ENCODE measurements at regions not wholly inside any gene's neighbourhood (a gene's known extent, or its start where the extent isn't known, plus 50 kb on each side); places are given as distances from the start of the nearest gene placed in this dataset.

DNA sequence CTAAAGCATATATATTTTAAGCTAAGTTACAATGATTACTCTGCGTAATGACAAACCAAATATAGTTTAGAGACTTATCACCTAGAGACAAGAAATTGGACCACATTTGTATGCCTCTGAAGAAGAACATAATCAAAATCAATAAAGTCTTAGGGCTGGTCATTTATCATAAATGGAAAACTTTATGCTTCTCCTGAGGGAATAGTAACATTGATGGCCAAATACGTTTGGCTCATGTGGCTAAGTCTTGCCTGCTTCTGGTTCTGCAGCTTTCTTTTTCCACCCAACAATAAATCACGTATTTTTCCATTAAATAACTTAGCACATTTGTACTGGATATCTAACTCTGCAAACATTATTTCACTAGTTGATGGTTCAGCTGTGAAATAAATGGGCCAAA is 458.4 kb downstream of the SLITRK1 start:
- no peak overlapping the region for H3K27ac ChIP-seq
- no peaks in the 10 kb centered on the region for H3K27me3 ChIP-seq
- H3K9me3 ChIP-seq = peaks cover 0 to 14% (median 0%) of the 10 kb centered on the region in 3 donors
- H3K4me1 ChIP-seq = no peaks in the 10 kb centered on the region
- no peak for ATAC-seq
- no peak for TF ChIP-seq POLR2A (IDR thresholded peaks at IDR 0.05)
- no peak for TF ChIP-seq POLR2AphosphoS5 (IDR thresholded peaks at IDR 0.05)
- TF ChIP-seq, protein P1, sequence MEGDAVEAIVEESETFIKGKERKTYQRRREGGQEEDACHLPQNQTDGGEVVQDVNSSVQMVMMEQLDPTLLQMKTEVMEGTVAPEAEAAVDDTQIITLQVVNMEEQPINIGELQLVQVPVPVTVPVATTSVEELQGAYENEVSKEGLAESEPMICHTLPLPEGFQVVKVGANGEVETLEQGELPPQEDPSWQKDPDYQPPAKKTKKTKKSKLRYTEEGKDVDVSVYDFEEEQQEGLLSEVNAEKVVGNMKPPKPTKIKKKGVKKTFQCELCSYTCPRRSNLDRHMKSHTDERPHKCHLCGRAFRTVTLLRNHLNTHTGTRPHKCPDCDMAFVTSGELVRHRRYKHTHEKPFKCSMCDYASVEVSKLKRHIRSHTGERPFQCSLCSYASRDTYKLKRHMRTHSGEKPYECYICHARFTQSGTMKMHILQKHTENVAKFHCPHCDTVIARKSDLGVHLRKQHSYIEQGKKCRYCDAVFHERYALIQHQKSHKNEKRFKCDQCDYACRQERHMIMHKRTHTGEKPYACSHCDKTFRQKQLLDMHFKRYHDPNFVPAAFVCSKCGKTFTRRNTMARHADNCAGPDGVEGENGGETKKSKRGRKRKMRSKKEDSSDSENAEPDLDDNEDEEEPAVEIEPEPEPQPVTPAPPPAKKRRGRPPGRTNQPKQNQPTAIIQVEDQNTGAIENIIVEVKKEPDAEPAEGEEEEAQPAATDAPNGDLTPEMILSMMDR (IDR thresholded peaks at IDR 0.05) = no peak
- TF ChIP-seq EP300 (IDR thresholded peaks at IDR 0.05) = no peak
- no peak overlapping the region for H3K4me3 ChIP-seq
- no peaks in the 10 kb centered on the region for H3K36me3 ChIP-seq
- WGBS, 2 donors (ENCODE audit: low coverage in 1 of 2) = 62 to 65% methylated on average over 3 of the region's 3 CpGs

DNA sequence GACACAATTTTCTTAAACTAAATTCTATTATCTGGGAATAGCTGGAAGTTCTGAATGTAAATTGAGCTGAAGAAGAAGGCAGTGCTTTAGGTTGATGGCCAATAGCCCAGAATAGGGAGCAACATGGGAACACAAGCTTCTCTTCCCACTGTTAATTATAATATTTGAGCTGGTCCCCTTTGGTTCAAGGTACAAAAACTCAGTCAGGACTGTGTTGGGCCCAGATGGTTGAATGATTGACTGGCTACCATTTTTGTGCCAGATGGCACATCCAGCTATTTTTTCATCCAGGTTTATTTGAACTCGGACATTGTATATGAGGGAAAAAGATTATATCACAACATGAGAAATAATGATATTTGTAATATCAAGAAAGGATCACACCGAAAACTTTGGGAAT is 458.9 kb downstream of the SLITRK1 start:
- TF ChIP-seq POLR2AphosphoS5 (IDR thresholded peaks at IDR 0.05) (no peak), EP300 (IDR thresholded peaks at IDR 0.05) (no peak), POLR2A (IDR thresholded peaks at IDR 0.05) (no peak)
- TF ChIP-seq, protein P1 (IDR thresholded peaks at IDR 0.05) = no peak
- H3K36me3 ChIP-seq = no peaks in the 10 kb centered on the region
- H3K27ac ChIP-seq = no peak overlapping the region
- H3K4me3 ChIP-seq = no peak overlapping the region
- ATAC-seq = no peak
- H3K4me1 ChIP-seq = no peaks in the 10 kb centered on the region
- WGBS, 2 donors (ENCODE audit: low coverage in 1 of 2) = 64 to 86% methylated on average over 2 of the region's 2 CpGs
- H3K27me3 ChIP-seq = no peaks in the 10 kb centered on the region
- peaks cover 0 to 14% (median 0%) of the 10 kb centered on the region in 3 donors for H3K9me3 ChIP-seq

DNA sequence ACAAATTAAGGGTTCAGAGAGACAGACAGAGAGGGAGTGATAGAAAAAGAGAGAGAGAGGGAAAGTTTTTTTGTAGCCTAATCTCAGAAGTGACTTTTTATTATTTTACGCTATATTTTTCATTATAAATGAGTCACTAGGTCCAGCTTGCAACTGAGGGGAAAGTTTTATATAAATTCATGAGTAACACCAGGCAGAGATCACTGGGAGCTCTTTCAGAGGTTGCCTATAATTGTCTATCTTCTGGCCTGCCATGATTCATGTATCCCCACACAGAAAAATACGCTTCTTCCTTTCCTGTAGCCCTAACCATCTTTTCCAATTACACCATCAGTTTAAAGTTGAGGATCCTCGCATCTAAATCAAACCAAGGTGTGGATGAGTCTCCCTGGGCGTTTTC is 467.9 kb downstream of the SLITRK1 start:
- WGBS, 2 donors (ENCODE audit: low coverage in 1 of 2) = 84 to 85% methylated on average over 3 to 4 of the region's 4 CpGs
- no peaks in the 10 kb centered on the region for H3K27me3 ChIP-seq
- no peak for ATAC-seq
- no peak overlapping the region for H3K4me3 ChIP-seq
- H3K4me1 ChIP-seq = no peaks in the 10 kb centered on the region
- H3K36me3 ChIP-seq = no peaks in the 10 kb centered on the region
- no peaks in the 10 kb centered on the region for H3K9me3 ChIP-seq
- H3K27ac ChIP-seq = no peak overlapping the region
- TF ChIP-seq, protein P1 (IDR thresholded peaks at IDR 0.05) = no peak
- TF ChIP-seq EP300 (IDR thresholded peaks at IDR 0.05) (no peak), POLR2AphosphoS5 (IDR thresholded peaks at IDR 0.05) (no peak), POLR2A (IDR thresholded peaks at IDR 0.05) (no peak)

DNA sequence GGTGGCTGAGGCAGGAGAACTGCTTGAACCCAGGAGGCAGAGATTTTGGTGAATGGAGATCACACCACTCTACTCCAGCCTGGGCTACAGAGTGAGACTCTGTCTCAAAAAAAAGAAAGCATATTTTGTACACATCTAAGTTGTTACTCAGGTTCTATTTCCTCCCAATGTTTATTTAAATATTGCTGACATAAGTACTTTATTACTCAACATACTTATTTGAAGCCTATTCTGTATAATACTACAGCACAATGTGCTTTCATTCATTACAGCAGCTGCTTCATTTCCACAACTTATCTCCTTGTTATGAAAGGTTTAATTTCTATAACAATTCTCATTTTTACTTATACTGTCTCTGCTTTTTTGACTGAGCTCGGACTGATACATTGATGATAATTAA is 495.7 kb downstream of the SLITRK1 start:
- H3K36me3 ChIP-seq = no peaks in the 10 kb centered on the region
- H3K9me3 ChIP-seq = no peaks in the 10 kb centered on the region
- H3K27ac ChIP-seq = no peak overlapping the region
- WGBS, 2 donors (ENCODE audit: low coverage in 1 of 2) = 52 to 89% methylated on average over 1 of the region's 1 CpG
- ATAC-seq = no peak
- H3K4me3 ChIP-seq = no peak overlapping the region
- TF ChIP-seq POLR2A (IDR thresholded peaks at IDR 0.05) = no peak
- no peak for TF ChIP-seq EP300 (IDR thresholded peaks at IDR 0.05)
- no peak for TF ChIP-seq POLR2AphosphoS5 (IDR thresholded peaks at IDR 0.05)
- no peaks in the 10 kb centered on the region for H3K4me1 ChIP-seq
- no peaks in the 10 kb centered on the region for H3K27me3 ChIP-seq

DNA sequence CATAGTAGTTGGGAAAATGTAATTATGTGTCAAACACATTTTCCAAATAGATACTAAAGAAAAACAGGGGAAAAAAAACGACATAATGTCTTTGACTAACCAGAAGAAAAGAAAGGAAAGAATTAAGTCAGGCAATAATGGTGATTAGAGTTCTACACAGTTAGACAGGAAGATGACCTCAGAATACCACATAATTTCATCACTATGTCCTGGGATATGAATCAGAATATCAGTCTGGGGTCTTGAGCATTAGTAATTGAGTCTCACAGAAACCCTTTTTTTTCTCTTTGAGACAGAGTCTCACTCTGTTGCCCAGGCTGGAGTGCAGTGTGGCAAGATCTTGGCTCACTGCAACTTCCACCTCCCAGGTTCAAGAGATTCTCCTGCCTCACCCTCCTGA is 503.4 kb downstream of the SLITRK1 start:
- no peaks in the 10 kb centered on the region for H3K9me3 ChIP-seq
- TF ChIP-seq POLR2A (IDR thresholded peaks at IDR 0.05) = no peak
- TF ChIP-seq POLR2AphosphoS5 (IDR thresholded peaks at IDR 0.05) = no peak
- TF ChIP-seq, protein P1 (IDR thresholded peaks at IDR 0.05) = no peak
- no peak for TF ChIP-seq EP300 (IDR thresholded peaks at IDR 0.05)
- WGBS, 2 donors (ENCODE audit: low coverage in 1 of 2) = 50 to 54% methylated on average over 1 of the region's 1 CpG
- H3K36me3 ChIP-seq = no peaks in the 10 kb centered on the region
- no peak for ATAC-seq
- no peak overlapping the region for H3K27ac ChIP-seq
- no peak overlapping the region for H3K4me3 ChIP-seq
- no peaks in the 10 kb centered on the region for H3K27me3 ChIP-seq
- H3K4me1 ChIP-seq = peaks cover 0 to 4% (median 0%) of the 10 kb centered on the region in 3 donors

Data from gastroesophageal sphincter (tissue), 4 donors.